Endothelial cell of umbilical vein (primary cell): ENCODE measurements at regions not wholly inside any gene's neighbourhood (a gene's known extent, or its start where the extent isn't known, plus 50 kb on each side); places are given as distances from the start of the nearest gene placed in this dataset.

Source experiments
- BruUV-seq: library from RNA; stranded (reverse); fragments of 400-500 nt; replicated peaks from 2 replicates; lab custom pipeline; 2021; lab: Mats Ljungman, UMichigan
- CTCF ChIA-PET: fragments of 300-600, 350-600 bp; sonication (Branson Sonifier 250); formaldehyde crosslinking; loops from one replicate; lab custom pipeline; 2021; ENCODE audit warnings: antibody characterized with exemption, inconsistent platforms; lab: Charles Lee
- POLR2A ChIA-PET: fragments of 300-600, 350-600 bp; sonication (Branson Sonifier 250); formaldehyde crosslinking; loops from one replicate; lab custom pipeline; 2021; ENCODE audit warnings: antibody characterized with exemption, inconsistent platforms; lab: Charles Lee
- DNase-seq: peaks from one replicate; pipeline ENCODE4 v3.0.0-alpha.2; 2011; ENCODE audit warnings: low read depth, low spot score
- FAIRE-seq: peaks from 2 replicates; lab custom pipeline; 2011; peaks lifted over from hg19 to GRCh38; lab: Jason Lieb, UNC
- H2AFZ ChIP-seq: 2 replicates; pipeline ENCODE4 v1.6.0; 2012; ENCODE audit warnings: low read depth, low read length, control low read depth, inconsistent platforms
- H3K27ac ChIP-seq: 2 replicates; pipeline ENCODE4 v1.5.1; 2011; ENCODE audit warnings: low read depth, mild to moderate bottlenecking, control low read depth, low read length, moderate library complexity; ENCODE audit not compliant: insufficient read depth
- H3K27me3 ChIP-seq, 2 experiments: 2 replicates each; pipeline versions ENCODE4 v1.6.0 to v1.6.1; 2011; ENCODE audit warnings: low read length in 2 of 2, mixed read lengths in 1 of 2; ENCODE audit not compliant: control insufficient read depth in 2 of 2, insufficient read depth in 2 of 2
- H3K36me3 ChIP-seq, 2 experiments: 2 replicates in 1 of 2; 3 replicates in 1 of 2; pipeline ENCODE4 v1.5.1; 2011; ENCODE audit warnings: low read length in 2 of 2, mild to moderate bottlenecking in 1 of 2, moderate library complexity in 1 of 2; ENCODE audit not compliant: control insufficient read depth in 2 of 2, insufficient read depth in 2 of 2; ENCODE audit errors: extremely low read depth in 1 of 2
- H3K4me1 ChIP-seq: 3 replicates; pipeline ENCODE4 v1.5.1; 2011; ENCODE audit warnings: mild to moderate bottlenecking, low read length; ENCODE audit not compliant: control insufficient read depth, insufficient read depth; ENCODE audit errors: extremely low read depth
- H3K4me2 ChIP-seq: 2 replicates; pipeline ENCODE4 v1.6.1; 2011; ENCODE audit warnings: low read length, control low read depth, mixed read lengths; ENCODE audit not compliant: insufficient read depth
- H3K4me3 ChIP-seq, 3 experiments: fragments of 200-600 bp in 1 of 3; sonication (generic), shearing (Covaris generic) in 1 of 3; replicated peaks in 1 of 3; 2 replicates each; pipeline ENCODE4 v1.5.1; 2011 to 2016; ENCODE audit warnings: control low read depth in 3 of 3, low read length in 3 of 3, mild to moderate bottlenecking in 2 of 3, inconsistent platforms in 1 of 3, low read depth in 1 of 3, moderate library complexity in 1 of 3; ENCODE audit not compliant: insufficient read depth in 1 of 3
- H3K79me2 ChIP-seq: 2 replicates; pipeline ENCODE4 v1.6.0; 2012; ENCODE audit warnings: low read length, inconsistent platforms; ENCODE audit not compliant: control insufficient read depth, insufficient read depth
- H3K9ac ChIP-seq: replicated peaks from 2 replicates; pipeline ENCODE3; 2011; ENCODE audit warnings: low read length, control low read depth; ENCODE audit not compliant: insufficient read depth; ENCODE audit errors: extremely low read depth
- H3K9me1 ChIP-seq: replicated peaks from 3 replicates; pipeline ENCODE4 v1.6.0; 2011; ENCODE audit warnings: mild to moderate bottlenecking, low read length; ENCODE audit not compliant: control insufficient read depth, insufficient read depth; ENCODE audit errors: extremely low read depth
- H3K9me3 ChIP-seq: replicated peaks from 2 replicates; pipeline ENCODE4 v1.5.1; 2012; ENCODE audit warnings: low read length, inconsistent platforms; ENCODE audit not compliant: control insufficient read depth, insufficient read depth
- H4K20me1 ChIP-seq: replicated peaks from 2 replicates; pipeline ENCODE3; 2011; ENCODE audit warnings: mild to moderate bottlenecking, low read length; ENCODE audit not compliant: control insufficient read depth, insufficient read depth; ENCODE audit errors: extremely low read depth
- EZH2 ChIP-seq: IDR thresholded peaks from 2 replicates; pipeline ENCODE4 v1.6.1; 2012; ENCODE audit warnings: borderline replicate concordance, low read depth, mild to moderate bottlenecking, moderate library complexity, low read length, inconsistent platforms; ENCODE audit not compliant: severe bottlenecking
- FOS ChIP-seq: IDR thresholded peaks from 2 replicates; pipeline ENCODE4 v1.6.1; 2011; ENCODE audit warnings: mild to moderate bottlenecking, low read length, moderate library complexity, borderline replicate concordance; ENCODE audit not compliant: insufficient read depth
- GATA2 ChIP-seq: IDR thresholded peaks from 2 replicates; pipeline ENCODE4 v1.7.0; 2011; ENCODE audit warnings: low read depth, mild to moderate bottlenecking, moderate library complexity, mixed read lengths, low read length; ENCODE audit not compliant: insufficient read length, insufficient read depth
- JUN ChIP-seq: IDR thresholded peaks from 2 replicates; pipeline ENCODE4 v1.6.1; 2011; ENCODE audit warnings: borderline replicate concordance, low read depth; ENCODE audit not compliant: insufficient read length, insufficient read depth
- MAX ChIP-seq: IDR thresholded peaks from 2 replicates; pipeline ENCODE4 v1.6.1; 2011; ENCODE audit not compliant: insufficient read depth, insufficient read length
- MYC ChIP-seq: IDR thresholded peaks from one replicate; pipeline ENCODE4 v1.6.1; 2011; ENCODE audit warnings: mild to moderate bottlenecking, low read depth, low read length
- POLR2A ChIP-seq: IDR thresholded peaks from 2 replicates; pipeline ENCODE4 v1.6.1; 2012; ENCODE audit warnings: low read depth, mild to moderate bottlenecking, control low read depth, low read length
- POLR2AphosphoS5 ChIP-seq: IDR thresholded peaks from 2 replicates; pipeline ENCODE4 v1.6.1; 2012; ENCODE audit warnings: low read depth, mild to moderate bottlenecking, control low read depth, low read length, moderate library complexity; ENCODE audit not compliant: insufficient read depth
- dilution Hi-C: fragments of 300-500 bp; cut with MboI; formaldehyde crosslinking; loops from one replicate; pipeline ENCODE4 v1.15.0; 2019; ENCODE audit warnings: low sequenced_read_pairs; ENCODE audit not compliant: extremely low pct_ligation_motif_present
- intact Hi-C: fragments of 100-400 bp; cut with micrococcal nuclease; formaldehyde crosslinking; loops from one replicate; pipeline ENCODE4 v1.10.0; 2022
- TF ChIP-seq, protein P1 (sequence below), 2 donors: IDR thresholded peaks; 1 replicate in 1 of 2; 2 replicates in 1 of 2; pipeline ENCODE4 v1.5.1; 2011; ENCODE audit warnings: low read length in 2 of 2, mild to moderate bottlenecking in 2 of 2, moderate library complexity in 2 of 2, control low read depth in 1 of 2, inconsistent platforms in 1 of 2, low read depth in 1 of 2; ENCODE audit not compliant: insufficient read depth in 1 of 2; ENCODE audit errors: extremely low read depth in 1 of 2

DNA sequence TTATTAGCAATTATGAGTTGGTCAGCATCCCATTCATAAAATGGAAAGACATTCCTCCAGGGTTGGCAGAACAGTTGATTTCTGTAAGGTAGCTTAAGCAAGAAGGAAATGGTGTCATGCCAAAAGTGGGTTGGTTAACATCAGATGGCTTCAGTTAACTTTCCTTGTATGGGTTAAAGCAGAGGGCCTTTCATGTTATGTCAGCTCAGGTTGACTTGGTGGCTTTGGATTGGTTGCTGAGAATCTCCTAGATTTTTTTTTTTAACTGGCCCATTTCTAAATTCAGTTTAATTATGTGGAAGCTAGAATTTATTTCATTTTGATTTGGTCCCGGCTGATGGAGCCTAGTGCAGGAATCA is 87.8 kb downstream of the BBS10 start:
- FAIRE-seq: peak; percentile 75
- peak; percentile 48 for DNase-seq
- H3K27me3 ChIP-seq: no peaks in the 10 kb centered on the region
- H2AFZ ChIP-seq: no peak overlapping the region
- H3K4me2 ChIP-seq: peak overlapping the region; percentile 99
- no TSS peak for BruUV-seq
- peak overlapping the region in 2 of 3 experiments; percentile 95 to 96 for H3K4me3 ChIP-seq
- ChIA-PET CTCF (interaction anchor here (0.8 to 2.6 kb wide), 12 partner anchors 11 to 326 kb away, joined by 3 to 16 read pairs (median 5); no protein-coding TSS in a partner anchor), POLR2A (interaction anchor here (0.9 to 1.8 kb wide), 7 partner anchors 11 to 228 kb away, joined by 3 to 9 read pairs (median 3); partner anchors contain the start of genes BBS10 and PHLDA1)
- peaks cover 3% of the 10 kb centered on the region for H3K9me3 ChIP-seq
- dilution Hi-C loops: no loop called here
- H3K79me2 ChIP-seq: peaks cover 55% of the 10 kb centered on the region
- peak overlapping the region; percentile 96 for H3K27ac ChIP-seq
- peak overlapping the region; percentile 96 for H3K9ac ChIP-seq
- intact Hi-C loops: loop anchor here (5.0 kb wide), 1 partner anchor 297 kb away; the partner anchor contains the start of gene OSBPL8
- peaks cover 0 to 2% of the 10 kb centered on the region in 2 experiments for H3K36me3 ChIP-seq
- TF ChIP-seq POLR2AphosphoS5: peak; percentile 63
- TF ChIP-seq POLR2A: peak; percentile 60
- no peak for TF ChIP-seq EZH2
- TF ChIP-seq JUN: no peak
- no peak for TF ChIP-seq FOS
- TF ChIP-seq, protein P1, sequence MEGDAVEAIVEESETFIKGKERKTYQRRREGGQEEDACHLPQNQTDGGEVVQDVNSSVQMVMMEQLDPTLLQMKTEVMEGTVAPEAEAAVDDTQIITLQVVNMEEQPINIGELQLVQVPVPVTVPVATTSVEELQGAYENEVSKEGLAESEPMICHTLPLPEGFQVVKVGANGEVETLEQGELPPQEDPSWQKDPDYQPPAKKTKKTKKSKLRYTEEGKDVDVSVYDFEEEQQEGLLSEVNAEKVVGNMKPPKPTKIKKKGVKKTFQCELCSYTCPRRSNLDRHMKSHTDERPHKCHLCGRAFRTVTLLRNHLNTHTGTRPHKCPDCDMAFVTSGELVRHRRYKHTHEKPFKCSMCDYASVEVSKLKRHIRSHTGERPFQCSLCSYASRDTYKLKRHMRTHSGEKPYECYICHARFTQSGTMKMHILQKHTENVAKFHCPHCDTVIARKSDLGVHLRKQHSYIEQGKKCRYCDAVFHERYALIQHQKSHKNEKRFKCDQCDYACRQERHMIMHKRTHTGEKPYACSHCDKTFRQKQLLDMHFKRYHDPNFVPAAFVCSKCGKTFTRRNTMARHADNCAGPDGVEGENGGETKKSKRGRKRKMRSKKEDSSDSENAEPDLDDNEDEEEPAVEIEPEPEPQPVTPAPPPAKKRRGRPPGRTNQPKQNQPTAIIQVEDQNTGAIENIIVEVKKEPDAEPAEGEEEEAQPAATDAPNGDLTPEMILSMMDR (IDR thresholded peaks at IDR 0.05; ENCODE audit: extremely low read depth in 1 of 2, insufficient read depth in 1 of 2, low read depth in 1 of 2, low read length in 2 of 2): no peak
- no peak for TF ChIP-seq GATA2
- TF ChIP-seq MYC: no peak
- no peak for TF ChIP-seq MAX
- peaks cover 33% of the 10 kb centered on the region for H3K4me1 ChIP-seq
- H4K20me1 ChIP-seq: no peaks in the 10 kb centered on the region
- no peaks in the 10 kb centered on the region for H3K9me1 ChIP-seq
